H1 (cell line): ENCODE measurements at regions not wholly inside any gene's neighbourhood (a gene's known extent, or its start where the extent isn't known, plus 50 kb on each side); places are given as distances from the start of the nearest gene placed in this dataset.

Experiments used
- EZH2 ChIP-seq: fragments of 200-600 bp; sonication (generic); IDR thresholded peaks from 2 replicates; pipeline ENCODE4 v1.7.1; 2012; ENCODE audit warnings: low read depth, mild to moderate bottlenecking, moderate library complexity, low read length, inconsistent platforms; ENCODE audit not compliant: severe bottlenecking
- POU5F1 ChIP-seq: IDR thresholded peaks from 2 replicates; pipeline ENCODE4 v1.6.1; 2011; ENCODE audit warnings: low read depth, mild to moderate bottlenecking, low read length, moderate library complexity
- RBBP5 ChIP-seq: IDR thresholded peaks from 2 replicates; pipeline ENCODE4 v1.7.1; 2012; ENCODE audit warnings: low read depth, mild to moderate bottlenecking, inconsistent platforms, low read length, moderate library complexity, borderline replicate concordance
- SP4 ChIP-seq: IDR thresholded peaks from 2 replicates; pipeline ENCODE4 v1.6.1; 2012; ENCODE audit warnings: low read length, inconsistent platforms

DNA sequence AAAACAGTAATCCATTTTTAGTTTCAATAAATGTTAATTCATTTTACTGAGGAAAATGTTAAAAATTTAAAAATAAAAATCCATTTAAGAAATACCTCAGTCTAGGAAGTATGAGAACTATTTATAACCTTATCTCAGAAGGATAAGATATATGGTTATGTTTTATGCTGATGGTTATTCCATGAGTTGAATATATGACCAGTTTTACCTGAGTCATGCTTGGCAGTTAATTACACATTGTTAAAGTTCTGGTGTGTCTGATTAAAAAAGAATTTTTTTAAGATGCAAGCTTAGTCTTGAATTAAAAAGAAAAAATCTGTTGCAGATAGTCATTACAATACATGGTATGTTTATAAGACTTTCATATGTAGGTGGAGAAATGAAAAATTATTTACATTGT, 191.7 kb downstream of the ARL4A start (continued):
- TF ChIP-seq EZH2 (no peak), RBBP5 (no peak), SP4 (no peak), POU5F1 (no peak)
